ENCODE measurements at regions not wholly inside any gene's neighbourhood (a gene's known extent, or its start where the extent isn't known, plus 50 kb on each side); places are given as distances from the start of the nearest gene placed in this dataset.

DNA sequence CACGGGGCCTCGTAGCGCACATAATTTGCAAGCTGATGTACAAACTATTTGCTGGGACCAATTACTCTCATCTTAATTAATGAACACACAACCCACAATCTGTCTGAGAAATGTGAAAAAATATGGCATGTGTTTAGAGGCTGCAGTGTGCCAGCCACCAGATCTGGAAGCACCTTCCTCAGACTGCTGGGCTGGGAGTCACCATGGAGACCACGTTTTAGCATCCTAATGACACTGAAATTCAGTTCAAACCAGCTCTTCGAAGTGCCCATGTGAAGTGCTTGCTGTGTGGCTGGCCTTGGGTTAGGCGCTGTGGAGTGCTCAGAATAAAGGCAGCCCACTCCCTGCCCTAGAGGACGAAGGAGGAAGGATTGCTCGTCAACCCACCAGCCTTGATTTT lies 482.4 kb downstream of the OMA1 start:
- DNase-seq (no peak), ATAC-seq (ENCODE audit: low read depth) (no peak)
- H3K27me3 ChIP-seq (replicated peaks in 1 of 4; ENCODE audit: control extremely low read depth in 1 of 4, control insufficient read depth in 3 of 4, insufficient read depth in 4 of 4, low read length in 3 of 4): no peaks in the 10 kb centered on the region
- Mint-ChIP-seq H3K27me3 (peaks cover 4% of the 10 kb centered on the region), H3K4me1 (no peaks in the 10 kb centered on the region), H3K27ac (no peak overlapping the region), H3K9me3 (ENCODE audit: insufficient read depth) (no peaks in the 10 kb centered on the region), H3K4me3 (no peak overlapping the region)
- TF ChIP-seq, protein P1, sequence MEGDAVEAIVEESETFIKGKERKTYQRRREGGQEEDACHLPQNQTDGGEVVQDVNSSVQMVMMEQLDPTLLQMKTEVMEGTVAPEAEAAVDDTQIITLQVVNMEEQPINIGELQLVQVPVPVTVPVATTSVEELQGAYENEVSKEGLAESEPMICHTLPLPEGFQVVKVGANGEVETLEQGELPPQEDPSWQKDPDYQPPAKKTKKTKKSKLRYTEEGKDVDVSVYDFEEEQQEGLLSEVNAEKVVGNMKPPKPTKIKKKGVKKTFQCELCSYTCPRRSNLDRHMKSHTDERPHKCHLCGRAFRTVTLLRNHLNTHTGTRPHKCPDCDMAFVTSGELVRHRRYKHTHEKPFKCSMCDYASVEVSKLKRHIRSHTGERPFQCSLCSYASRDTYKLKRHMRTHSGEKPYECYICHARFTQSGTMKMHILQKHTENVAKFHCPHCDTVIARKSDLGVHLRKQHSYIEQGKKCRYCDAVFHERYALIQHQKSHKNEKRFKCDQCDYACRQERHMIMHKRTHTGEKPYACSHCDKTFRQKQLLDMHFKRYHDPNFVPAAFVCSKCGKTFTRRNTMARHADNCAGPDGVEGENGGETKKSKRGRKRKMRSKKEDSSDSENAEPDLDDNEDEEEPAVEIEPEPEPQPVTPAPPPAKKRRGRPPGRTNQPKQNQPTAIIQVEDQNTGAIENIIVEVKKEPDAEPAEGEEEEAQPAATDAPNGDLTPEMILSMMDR (IDR thresholded peaks at IDR 0.05): no peak
- no peak for TF ChIP-seq EZH2 (IDR thresholded peaks at IDR 0.05; ENCODE audit: borderline replicate concordance, insufficient read depth, low read depth, low read length, poor library complexity, severe bottlenecking)
- no peak overlapping the region for H3K4me3 ChIP-seq (ENCODE audit: control extremely low read depth in 1 of 5, extremely low read depth in 1 of 5, insufficient read depth in 1 of 5, low read depth in 2 of 5, low read length in 4 of 5)
- no peak overlapping the region for H3K9ac ChIP-seq (ENCODE audit: low read length)
- CTCF ChIA-PET: no interaction called here
- no peaks in the 10 kb centered on the region for H4K20me1 ChIP-seq (ENCODE audit: control insufficient read depth, insufficient read depth, low read length, poor library complexity, severe bottlenecking)
- H3K27ac ChIP-seq (ENCODE audit: low read length in 2 of 2): no peak overlapping the region
- H3K79me2 ChIP-seq (ENCODE audit: control insufficient read depth, insufficient read depth, low read length): no peaks in the 10 kb centered on the region
- H3K4me1 ChIP-seq (ENCODE audit: control insufficient read depth in 2 of 2, insufficient read depth in 2 of 2, low read length in 2 of 2): no peaks in the 10 kb centered on the region
- 88% methylated on average over 5 of the region's 8 CpGs for WGBS (ENCODE audit: insufficient coverage)
- no peak overlapping the region for H2AFZ ChIP-seq (ENCODE audit: insufficient read depth, low read depth, low read length, poor library complexity, severe bottlenecking)
- intact Hi-C loops (cut with micrococcal nuclease): no loop called here
- H3K36me3 ChIP-seq (replicated peaks in 1 of 2; ENCODE audit: control extremely low read depth in 1 of 2, control insufficient read depth in 1 of 2, extremely low read depth in 1 of 2, insufficient read depth in 2 of 2, low read length in 1 of 2): no peaks in the 10 kb centered on the region
- H3K9me3 ChIP-seq (ENCODE audit: control extremely low read depth in 1 of 3, control insufficient read depth in 2 of 3, insufficient read depth in 1 of 3, low read length in 2 of 3): peaks cover 0 to 3% (median 0%) of the 10 kb centered on the region in 3 donors
- H3K4me2 ChIP-seq (replicated peaks; ENCODE audit: low read depth, low read length, poor library complexity, severe bottlenecking): no peak overlapping the region
- POLR2A ChIA-PET: no interaction called here

DNA sequence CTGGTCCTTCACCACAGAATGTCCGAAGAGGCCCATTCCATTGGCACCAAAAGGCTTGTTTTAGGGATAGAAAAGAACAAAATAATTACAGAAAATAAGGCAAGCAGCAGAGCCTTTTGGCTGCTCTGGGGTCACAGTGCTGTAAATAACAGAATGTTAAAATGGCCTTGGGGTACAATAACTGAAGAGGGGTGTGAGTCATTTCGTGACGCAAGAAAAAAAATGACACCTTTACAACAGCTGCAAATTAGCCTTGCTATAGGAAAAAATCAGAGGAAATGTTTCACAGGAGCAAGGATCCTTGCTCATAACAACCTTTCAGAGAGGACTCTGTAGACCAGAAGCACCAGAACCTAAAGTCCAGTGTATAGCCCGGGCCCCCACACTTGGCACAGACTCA lies 483.4 kb downstream of the OMA1 start:
- CTCF ChIA-PET: no interaction called here
- H4K20me1 ChIP-seq (ENCODE audit: control insufficient read depth, insufficient read depth, low read length, poor library complexity, severe bottlenecking): no peaks in the 10 kb centered on the region
- H3K4me3 ChIP-seq (ENCODE audit: control extremely low read depth in 1 of 5, extremely low read depth in 1 of 5, insufficient read depth in 1 of 5, low read depth in 2 of 5, low read length in 4 of 5): no peak overlapping the region
- no peak overlapping the region for H3K4me2 ChIP-seq (replicated peaks; ENCODE audit: low read depth, low read length, poor library complexity, severe bottlenecking)
- WGBS (ENCODE audit: insufficient coverage): no CpG with 5 or more reads among the region's 4 CpGs
- intact Hi-C loops (cut with micrococcal nuclease): no loop called here
- H2AFZ ChIP-seq (ENCODE audit: insufficient read depth, low read depth, low read length, poor library complexity, severe bottlenecking): no peak overlapping the region
- ATAC-seq (ENCODE audit: low read depth) (no peak), DNase-seq (no peak)
- no peak overlapping the region for H3K27ac Mint-ChIP-seq
- no peak for TF ChIP-seq EZH2 (IDR thresholded peaks at IDR 0.05; ENCODE audit: borderline replicate concordance, insufficient read depth, low read depth, low read length, poor library complexity, severe bottlenecking)
- TF ChIP-seq, protein P1 (IDR thresholded peaks at IDR 0.05): no peak
- no peaks in the 10 kb centered on the region for H3K4me1 Mint-ChIP-seq
- H3K9me3 Mint-ChIP-seq (ENCODE audit: insufficient read depth): no peaks in the 10 kb centered on the region
- H3K36me3 ChIP-seq (replicated peaks in 1 of 2; ENCODE audit: control extremely low read depth in 1 of 2, control insufficient read depth in 1 of 2, extremely low read depth in 1 of 2, insufficient read depth in 2 of 2, low read length in 1 of 2): no peaks in the 10 kb centered on the region
- H3K9ac ChIP-seq (ENCODE audit: low read length): no peak overlapping the region
- H3K79me2 ChIP-seq (ENCODE audit: control insufficient read depth, insufficient read depth, low read length): no peaks in the 10 kb centered on the region
- no peak overlapping the region for H3K4me3 Mint-ChIP-seq
- H3K27ac ChIP-seq (ENCODE audit: low read length in 2 of 2): no peak overlapping the region
- H3K27me3 Mint-ChIP-seq: peaks cover 4% of the 10 kb centered on the region
- POLR2A ChIA-PET: no interaction called here
- no peaks in the 10 kb centered on the region for H3K4me1 ChIP-seq (ENCODE audit: control insufficient read depth in 2 of 2, insufficient read depth in 2 of 2, low read length in 2 of 2)
- H3K9me3 ChIP-seq (ENCODE audit: control extremely low read depth in 1 of 3, control insufficient read depth in 2 of 3, insufficient read depth in 1 of 3, low read length in 2 of 3): peaks cover 0 to 3% (median 0%) of the 10 kb centered on the region in 3 donors
- H3K27me3 ChIP-seq (replicated peaks in 1 of 4; ENCODE audit: control extremely low read depth in 1 of 4, control insufficient read depth in 3 of 4, insufficient read depth in 4 of 4, low read length in 3 of 4): peaks cover 0 to 4% (median 0%) of the 10 kb centered on the region in 4 experiments
